Common myeloid progenitor, CD34-positive (primary cell): ENCODE measurements at regions not wholly inside any gene's neighbourhood (a gene's known extent, or its start where the extent isn't known, plus 50 kb on each side); places are given as distances from the start of the nearest gene placed in this dataset.
A peak's percentile ranks its signal among the peaks of the same experiment; 100 is the strongest.

Experiments
- CTCF ChIA-PET: fragments of 350-600 bp; sonication (Branson Sonifier 250); formaldehyde crosslinking; loops from one replicate; lab custom pipeline; 2021; ENCODE audit warnings: antibody characterized with exemption; lab: Charles Lee
- POLR2A ChIA-PET: fragments of 350-600 bp; sonication (Branson Sonifier 250); formaldehyde crosslinking; loops from one replicate; lab custom pipeline; 2021; ENCODE audit warnings: antibody characterized with exemption; lab: Charles Lee
- DNase-seq, 3 donors: peaks; one replicate each; pipeline versions ENCODE4 v3.0.0 to v3.0.0-alpha.2; 2013
- H3K27ac ChIP-seq, 2 experiments: 1 replicate in 1 of 2; 2 replicates in 1 of 2; pipeline ENCODE4 v1.7.0; 2013; ENCODE audit warnings: inconsistent platforms in 2 of 2, low read length in 2 of 2, mild to moderate bottlenecking in 2 of 2, low read depth in 1 of 2, moderate library complexity in 1 of 2; ENCODE audit not compliant: severe bottlenecking in 2 of 2, insufficient read depth in 1 of 2, poor library complexity in 1 of 2
- H3K27me3 ChIP-seq, 5 experiments: replicated peaks in 2 of 5; 1 replicate in 3 of 5; 2 replicates in 2 of 5; pipeline versions ENCODE4 v1.6.1 to v1.7.0; 2013; ENCODE audit warnings: low read length in 4 of 5, mild to moderate bottlenecking in 2 of 5, moderate library complexity in 2 of 5, inconsistent platforms in 1 of 5; ENCODE audit not compliant: insufficient read depth in 5 of 5, control insufficient read depth in 4 of 5
- H3K36me3 ChIP-seq, 4 experiments: 1 replicate in 2 of 4; 2 replicates in 2 of 4; pipeline versions ENCODE4 v1.6.1 to v1.7.0; 2013; ENCODE audit warnings: low read length in 3 of 4, control low read depth in 1 of 4, mild to moderate bottlenecking in 1 of 4; ENCODE audit not compliant: control insufficient read depth in 4 of 4, insufficient read depth in 4 of 4
- H3K4me1 ChIP-seq, 4 experiments: 1 replicate in 3 of 4; 2 replicates in 1 of 4; pipeline versions ENCODE4 v1.6.1 to v1.7.1; 2013; ENCODE audit warnings: low read length in 3 of 4, mild to moderate bottlenecking in 3 of 4, control low read depth in 1 of 4, inconsistent platforms in 1 of 4, moderate library complexity in 1 of 4; ENCODE audit not compliant: control insufficient read depth in 4 of 4, insufficient read depth in 4 of 4; ENCODE audit errors: control extremely low read depth in 1 of 4
- H3K4me3 ChIP-seq, 7 experiments: 1 replicate in 4 of 7; 2 replicates in 3 of 7; pipeline versions ENCODE4 v1.5.1 to v1.7.0; 2013; ENCODE audit warnings: mild to moderate bottlenecking in 7 of 7, low read length in 6 of 7, moderate library complexity in 6 of 7, inconsistent platforms in 2 of 7, low read depth in 2 of 7, control low read depth in 1 of 7; ENCODE audit not compliant: insufficient read depth in 4 of 7, control insufficient read depth in 1 of 7; ENCODE audit errors: extremely low read depth in 1 of 7
- H3K9me3 ChIP-seq, 5 experiments: 1 replicate in 4 of 5; 2 replicates in 1 of 5; pipeline versions ENCODE4 v1.6.1 to v1.7.1; 2013; ENCODE audit warnings: low read length in 4 of 5, mild to moderate bottlenecking in 2 of 5, inconsistent platforms in 1 of 5, low read depth in 1 of 5, moderate library complexity in 1 of 5; ENCODE audit not compliant: control insufficient read depth in 4 of 5, insufficient read depth in 2 of 5; ENCODE audit errors: control extremely low read depth in 1 of 5
- WGBS: methylation state at CpG from one replicate; pipeline ENCODE4 v1.1.5; 2013; ENCODE audit not compliant: insufficient coverage; 5-methylcytosine and 5-hydroxymethylcytosine counted together

DNA sequence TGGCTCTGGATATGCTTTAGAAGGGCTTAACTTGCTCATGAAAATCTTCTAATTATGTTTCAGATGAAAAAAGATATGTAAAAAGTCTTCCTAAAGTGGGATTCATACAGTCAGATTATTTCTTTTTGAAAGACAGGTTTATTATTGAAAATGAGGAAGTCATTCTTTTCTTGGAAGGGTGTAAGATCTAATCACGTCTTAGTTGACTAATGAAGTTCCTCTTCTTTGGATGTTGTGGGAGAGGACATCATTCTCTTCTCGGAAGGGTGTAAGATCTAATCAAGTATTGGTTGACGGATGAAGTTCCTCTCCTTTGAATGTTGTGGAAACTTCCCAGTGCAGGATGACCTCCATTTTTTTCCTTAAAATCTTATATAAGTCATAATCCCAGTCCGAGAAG, 74.9 kb downstream of the ALG10 start:
- DNase-seq = peak in 2 of 3 donors; percentile 39 to 63
- H3K4me3 ChIP-seq = no peak overlapping the region
- ChIA-PET CTCF (no interaction called here), POLR2A (no interaction called here)
- no peaks in the 10 kb centered on the region for H3K36me3 ChIP-seq
- WGBS = 33% methylated on average over 2 of the region's 4 CpGs
- peaks cover 0 to 3% (median 0%) of the 10 kb centered on the region in 4 experiments for H3K4me1 ChIP-seq
- no peak overlapping the region for H3K27ac ChIP-seq
- no peaks in the 10 kb centered on the region for H3K9me3 ChIP-seq
- H3K27me3 ChIP-seq = peaks cover 0 to under 1% (median 0%) of the 10 kb centered on the region in 5 experiments

DNA sequence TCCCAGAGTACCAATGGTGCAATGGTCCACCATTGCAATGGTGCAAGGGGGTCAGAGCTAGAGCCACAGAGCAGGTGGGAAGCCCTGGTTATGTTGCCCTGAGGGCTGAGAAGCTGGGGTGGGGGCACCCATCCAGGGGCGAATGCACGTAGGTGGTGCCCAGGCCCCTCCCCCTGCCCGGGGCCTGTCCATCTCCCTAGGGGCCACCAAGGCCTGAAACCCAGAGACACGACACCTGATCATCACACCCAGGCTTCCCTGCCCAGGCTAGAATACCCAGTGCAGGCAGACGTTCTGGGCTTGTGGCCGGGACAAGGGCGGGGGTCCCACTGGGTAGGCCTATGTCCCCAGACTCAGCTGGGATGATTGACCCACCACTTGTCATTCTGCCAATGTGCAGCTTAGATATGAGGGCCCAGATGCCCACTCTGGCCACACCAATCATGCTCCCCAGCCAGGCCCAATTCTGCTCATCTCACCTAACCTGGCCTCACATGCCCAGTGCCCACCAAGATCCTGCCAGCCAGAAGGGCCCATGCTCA, 83.2 kb downstream of the ALG10 start:
- DNase-seq = no peak
- H3K9me3 ChIP-seq = peaks cover 0 to 1% (median 0%) of the 10 kb centered on the region in 5 experiments
- H3K36me3 ChIP-seq = no peaks in the 10 kb centered on the region
- H3K27ac ChIP-seq = no peak overlapping the region
- no peak overlapping the region for H3K4me3 ChIP-seq
- ChIA-PET CTCF (interaction anchor here (0.9 kb wide), 2 partner anchors 10 to 19 kb away, joined by 3 to 4 read pairs; no protein-coding TSS in a partner anchor), POLR2A (no interaction called here)
- peaks cover 0 to 4% (median 0%) of the 10 kb centered on the region in 4 experiments for H3K4me1 ChIP-seq
- H3K27me3 ChIP-seq = peaks cover 0 to 48% (median 13%) of the 10 kb centered on the region in 5 experiments
- 100% methylated on average over 2 of the region's 7 CpGs for WGBS

DNA sequence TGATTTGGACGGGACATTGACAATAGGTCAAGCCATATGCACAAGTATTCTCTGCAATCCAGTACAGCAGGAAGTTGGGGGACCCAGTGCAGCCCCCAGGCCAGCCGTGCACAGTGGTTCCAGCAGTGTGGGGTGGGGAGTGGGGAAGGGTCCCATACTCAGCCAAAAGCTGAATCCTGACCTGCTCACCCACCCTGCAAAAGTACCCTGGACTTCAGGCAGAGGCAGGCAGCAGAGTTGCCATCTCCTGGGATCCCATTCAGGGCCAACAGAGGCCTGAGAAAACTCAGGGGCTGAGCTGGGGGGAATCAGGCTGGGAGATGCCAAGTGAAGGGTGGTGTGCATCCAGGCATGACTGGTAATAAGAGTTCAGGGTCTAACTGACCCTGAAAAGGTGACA, 83.9 kb downstream of the ALG10 start:
- Histone ChIP-seq H3K27me3 (peaks cover 0 to 48% (median 13%) of the 10 kb centered on the region in 5 experiments), H3K9me3 (peaks cover 0 to 1% (median 0%) of the 10 kb centered on the region in 5 experiments), H3K4me3 (no peak overlapping the region), H3K4me1 (peaks cover 0 to 4% (median 0%) of the 10 kb centered on the region in 4 experiments), H3K36me3 (no peaks in the 10 kb centered on the region), H3K27ac (no peak overlapping the region)
- ChIA-PET CTCF (interaction anchor here (0.9 kb wide), 2 partner anchors 9 to 19 kb away, joined by 3 to 4 read pairs; no protein-coding TSS in a partner anchor), POLR2A (no interaction called here)
- DNase-seq = no peak
- 100% methylated on average over 2 of the region's 2 CpGs for WGBS

DNA sequence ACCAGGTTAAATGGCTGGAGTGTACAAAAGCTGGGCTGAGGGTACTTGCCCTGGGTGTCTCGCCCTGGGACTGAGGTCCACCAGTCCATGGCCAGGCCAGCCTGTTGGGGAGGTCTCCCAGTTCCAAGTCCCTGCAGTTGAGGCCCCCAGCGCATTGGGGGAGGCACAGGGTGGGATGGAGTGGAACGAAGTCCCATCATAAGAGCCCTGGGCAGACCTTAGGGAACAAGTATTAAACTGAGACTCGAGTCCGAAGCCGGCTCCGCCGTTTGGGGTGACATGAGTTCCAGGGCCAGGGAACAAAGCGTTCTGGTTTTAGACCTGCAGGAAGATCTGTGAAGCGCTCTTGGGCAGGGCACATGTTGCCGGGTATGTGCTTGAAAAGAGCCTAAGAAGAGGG, 84.7 kb downstream of the ALG10 start:
- no peak overlapping the region for H3K4me3 ChIP-seq
- no peak for DNase-seq
- ChIA-PET POLR2A (no interaction called here), CTCF (no interaction called here)
- H3K27me3 ChIP-seq = peaks cover 0 to 48% (median 13%) of the 10 kb centered on the region in 5 experiments
- peaks cover 0 to 1% (median 0%) of the 10 kb centered on the region in 5 experiments for H3K9me3 ChIP-seq
- H3K27ac ChIP-seq = no peak overlapping the region
- H3K4me1 ChIP-seq = peaks cover 0 to 4% (median 0%) of the 10 kb centered on the region in 4 experiments
- H3K36me3 ChIP-seq = no peaks in the 10 kb centered on the region
- WGBS = 95% methylated on average over 10 of the region's 11 CpGs

DNA sequence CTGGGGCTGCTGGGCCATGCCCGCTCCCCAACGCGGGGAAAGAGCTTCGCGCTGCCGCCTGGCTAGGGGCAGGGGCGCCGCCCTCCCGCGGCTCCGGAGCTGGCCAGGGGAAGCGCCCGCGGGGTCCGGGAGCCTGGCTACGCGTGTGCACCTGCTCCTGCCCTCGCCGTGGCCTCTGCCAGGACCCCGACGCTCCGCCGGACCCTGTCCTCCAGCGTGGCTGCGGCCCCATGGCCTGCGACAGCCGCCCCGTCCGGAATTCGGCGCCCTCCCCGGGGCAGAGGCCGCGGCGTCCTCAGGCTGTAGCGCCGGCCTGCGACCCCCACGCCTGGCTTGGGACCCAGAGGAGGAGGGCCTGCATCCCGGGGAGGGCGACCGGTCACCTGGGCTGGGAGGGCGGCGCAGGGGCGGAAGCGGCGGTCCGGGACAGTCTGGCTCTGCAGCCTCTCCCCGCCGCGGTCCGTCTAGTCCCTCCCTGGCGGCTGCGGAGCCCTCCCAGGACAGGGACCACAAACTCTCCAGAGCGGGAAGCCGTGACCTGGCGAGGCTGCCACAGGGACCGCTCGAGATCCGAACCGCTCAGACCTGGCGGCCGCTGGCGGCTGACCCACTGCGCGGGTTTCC, 85.6 kb downstream of the ALG10 start:
- Histone ChIP-seq H3K27me3 (peaks cover 0 to 46% (median 13%) of the 10 kb centered on the region in 5 experiments), H3K9me3 (peaks cover 0 to 1% (median 0%) of the 10 kb centered on the region in 5 experiments), H3K4me1 (peaks cover 0 to 4% (median 0%) of the 10 kb centered on the region in 4 experiments), H3K4me3 (no peak overlapping the region), H3K36me3 (no peaks in the 10 kb centered on the region), H3K27ac (no peak overlapping the region)
- 19% methylated on average over 60 of the region's 66 CpGs for WGBS
- no peak for DNase-seq
- POLR2A ChIA-PET = no interaction called here
- CTCF ChIA-PET = interaction anchor here (1.2 kb wide), 1 partner anchor 15 kb away, joined by 3 read pairs; no protein-coding TSS in a partner anchor

DNA sequence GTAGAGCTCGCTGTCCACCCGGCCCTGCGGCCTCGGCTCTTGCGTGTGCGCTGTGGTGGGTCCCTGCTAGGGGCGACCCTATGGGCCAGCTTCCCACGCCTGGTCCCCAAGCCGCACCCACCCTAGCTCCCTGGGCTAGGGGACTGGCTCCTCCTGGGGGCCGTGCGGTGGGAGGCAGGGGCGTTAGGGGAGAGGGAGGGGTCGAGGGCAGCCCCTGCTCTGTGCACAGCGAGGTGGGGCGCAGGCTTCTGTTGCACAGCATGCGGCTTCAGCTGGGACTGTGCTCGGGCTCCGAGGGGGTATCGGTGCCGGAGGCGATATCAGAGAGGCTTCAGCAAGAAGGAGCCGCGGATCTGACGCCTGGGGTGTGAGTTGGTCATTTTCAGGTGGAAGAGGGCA, 86.1 kb downstream of the ALG10 start:
- WGBS = 35% methylated on average over 18 of the region's 24 CpGs
- Histone ChIP-seq H3K36me3 (no peaks in the 10 kb centered on the region), H3K27ac (no peak overlapping the region), H3K4me1 (peaks cover 0 to 4% (median 0%) of the 10 kb centered on the region in 4 experiments), H3K9me3 (peaks cover 0 to 1% (median 0%) of the 10 kb centered on the region in 5 experiments), H3K27me3 (peaks cover 0 to 46% (median 13%) of the 10 kb centered on the region in 5 experiments), H3K4me3 (no peak overlapping the region)
- DNase-seq = no peak
- ChIA-PET CTCF (interaction anchor here (1.2 kb wide), 1 partner anchor 15 kb away, joined by 3 read pairs; no protein-coding TSS in a partner anchor), POLR2A (no interaction called here)

GRCh38 chr12:34108967-34109366, 86.7 kb downstream of the ALG10 start:
- H3K27ac ChIP-seq = no peak overlapping the region
- CTCF ChIA-PET = interaction anchor here (1.2 kb wide), 1 partner anchor 14 kb away, joined by 3 read pairs; no protein-coding TSS in a partner anchor
- DNase-seq = no peak

More at GRCh38 chr12:34108967-34109366, 86.7 kb downstream of the ALG10 start:
- Histone ChIP-seq H3K4me3 (no peak overlapping the region), H3K36me3 (no peaks in the 10 kb centered on the region), H3K4me1 (peaks cover 0 to 4% (median 0%) of the 10 kb centered on the region in 4 experiments), H3K9me3 (peaks cover 0 to 1% (median 0%) of the 10 kb centered on the region in 5 experiments), H3K27me3 (peaks cover 0 to 46% (median 13%) of the 10 kb centered on the region in 5 experiments)
- POLR2A ChIA-PET = no interaction called here
- 90% methylated on average over 4 of the region's 5 CpGs for WGBS
